Neural cell (in vitro differentiated cells): ENCODE measurements at regions not wholly inside any gene's neighbourhood (a gene's known extent, or its start where the extent isn't known, plus 50 kb on each side); places are given as distances from the start of the nearest gene placed in this dataset.

Experiments
- H2AFZ ChIP-seq: fragments of 200-600, 300-800 bp; sonication (generic), shearing (Covaris generic); 2 replicates; pipeline ENCODE4 v1.6.0; 2014; ENCODE audit warnings: low read depth, mild to moderate bottlenecking, antibody characterized with exemption, low read length, moderate library complexity
- H3F3A ChIP-seq: fragments of 200-600 bp; shearing (Covaris generic); 2 replicates; pipeline ENCODE4 v1.6.1; 2016; ENCODE audit warnings: mild to moderate bottlenecking, moderate library complexity, mixed read lengths, antibody characterized with exemption, low read length; ENCODE audit not compliant: insufficient read depth, poor library complexity, severe bottlenecking
- H3K27ac ChIP-seq: fragments of 200-600, 300-800 bp; sonication (generic), shearing (Covaris generic); 2 replicates; pipeline ENCODE4 v1.5.1; 2014; ENCODE audit warnings: mild to moderate bottlenecking, low read length, moderate library complexity
- H3K27me3 ChIP-seq: fragments of 300-800, 200-600 bp; sonication (generic), shearing (Covaris generic); 2 replicates; pipeline ENCODE4 v1.6.0; 2014; ENCODE audit warnings: mild to moderate bottlenecking, low read depth, low read length, moderate library complexity; ENCODE audit not compliant: insufficient read depth
- H3K36me3 ChIP-seq: fragments of 300-800, 200-600 bp; sonication (generic), shearing (Covaris generic); 2 replicates; pipeline ENCODE4 v1.5.1; 2014; ENCODE audit warnings: mild to moderate bottlenecking, antibody characterized with exemption, low read length, moderate library complexity; ENCODE audit not compliant: insufficient read depth
- H3K4me2 ChIP-seq: fragments of 300-800, 200-600 bp; sonication (generic), shearing (Covaris generic); 2 replicates; pipeline ENCODE4 v1.6.0; 2014; ENCODE audit warnings: mild to moderate bottlenecking, low read length
- H3K4me3 ChIP-seq: fragments of 300-800, 200-600 bp; sonication (generic), shearing (Covaris generic); 2 replicates; pipeline ENCODE4 v1.5.1; 2014; ENCODE audit warnings: mild to moderate bottlenecking, low read length, moderate library complexity
- H3K79me2 ChIP-seq: fragments of 200-600 bp; shearing (Covaris generic); replicated peaks from 2 replicates; pipeline ENCODE4 v1.6.0; 2014; ENCODE audit warnings: mild to moderate bottlenecking, low read length, moderate library complexity; ENCODE audit not compliant: insufficient read depth
- H3K9ac ChIP-seq: fragments of 300-800, 200-600 bp; sonication (generic), shearing (Covaris generic); 2 replicates; pipeline ENCODE4 v1.6.1; 2016; ENCODE audit warnings: mild to moderate bottlenecking, low read length, mixed read lengths
- H3K9me2 ChIP-seq: fragments of 200-600 bp; shearing (Covaris generic); 2 replicates; pipeline ENCODE4 v1.6.1; 2016; ENCODE audit warnings: mild to moderate bottlenecking, low read length, mixed read lengths; ENCODE audit not compliant: insufficient read depth
- H3K9me3 ChIP-seq: fragments of 200-600, 300-800 bp; sonication (generic), shearing (Covaris generic); 2 replicates; pipeline ENCODE4 v1.6.1; 2016; ENCODE audit warnings: mild to moderate bottlenecking, mixed run types, low read length, moderate library complexity, mixed read lengths
- H4K20me1 ChIP-seq: fragments of 200-600 bp; shearing (Covaris generic); 2 replicates; pipeline ENCODE4 v1.6.1; 2016; ENCODE audit warnings: mild to moderate bottlenecking, mixed run types; ENCODE audit not compliant: insufficient read depth
- EP300 ChIP-seq: fragments of 450-650 bp; conservative IDR thresholded peaks from 2 replicates; pipeline ENCODE4 v1.6.1; 2014; ENCODE audit warnings: antibody characterized with exemption, mild to moderate bottlenecking, moderate library complexity; ENCODE audit not compliant: poor library complexity, severe bottlenecking
- EZH2 ChIP-seq: fragments of 200-600, 300-800 bp; shearing (Covaris generic), sonication (generic); IDR thresholded peaks from 2 replicates; pipeline ENCODE4 v1.6.1; 2014; ENCODE audit warnings: antibody characterized with exemption, low read length, borderline replicate concordance, mild to moderate bottlenecking; ENCODE audit not compliant: insufficient read depth, poor library complexity, severe bottlenecking
- MXI1 ChIP-seq: fragments of 450-650 bp; conservative IDR thresholded peaks from 2 replicates; pipeline ENCODE4 v1.6.1; 2014; ENCODE audit warnings: antibody characterized with exemption, mild to moderate bottlenecking; ENCODE audit not compliant: poor library complexity, severe bottlenecking
- POLR2AphosphoS5 ChIP-seq: IDR thresholded peaks from 2 replicates; pipeline ENCODE4 v1.6.1; 2012
- RAD21 ChIP-seq: fragments of 450-650 bp; conservative IDR thresholded peaks from 2 replicates; pipeline ENCODE4 v1.6.1; 2014; ENCODE audit warnings: antibody characterized with exemption, mild to moderate bottlenecking, moderate library complexity
- REST ChIP-seq: IDR thresholded peaks from 2 replicates; pipeline ENCODE4 v1.6.1; 2012; ENCODE audit warnings: borderline replicate concordance
- SMC3 ChIP-seq: fragments of 450-650 bp; conservative IDR thresholded peaks from 2 replicates; pipeline ENCODE4 v1.6.1; 2014; ENCODE audit warnings: antibody characterized with exemption, mild to moderate bottlenecking, moderate library complexity; ENCODE audit not compliant: poor library complexity
- TAF1 ChIP-seq: IDR thresholded peaks from 2 replicates; pipeline ENCODE4 v1.6.1; 2012; ENCODE audit warnings: low read depth
- TF ChIP-seq, protein P1 (sequence below): fragments of 450-650 bp; IDR thresholded peaks from 2 replicates; pipeline ENCODE4 v1.5.1; 2014; ENCODE audit warnings: antibody characterized with exemption, mild to moderate bottlenecking, moderate library complexity; ENCODE audit not compliant: poor library complexity, severe bottlenecking

- Histone ChIP-seq H4K20me1 (no peaks in the 10 kb centered on the region), H3K27ac (no peak overlapping the region), H3K36me3 (no peaks in the 10 kb centered on the region), H3K4me2 (no peak overlapping the region), H2AFZ (no peak overlapping the region), H3K9me3 (no peaks in the 10 kb centered on the region), H3F3A (no peaks in the 10 kb centered on the region), H3K9me2 (no peaks in the 10 kb centered on the region), H3K27me3 (no peaks in the 10 kb centered on the region), H3K4me3 (no peak overlapping the region), H3K9ac (no peak overlapping the region), H3K79me2 (no peaks in the 10 kb centered on the region)
- TF ChIP-seq EZH2 (no peak), RAD21 (no peak), TAF1 (no peak), POLR2AphosphoS5 (no peak), EP300 (no peak), MXI1 (no peak), SMC3 (no peak), REST (no peak)
- TF ChIP-seq, protein P1, sequence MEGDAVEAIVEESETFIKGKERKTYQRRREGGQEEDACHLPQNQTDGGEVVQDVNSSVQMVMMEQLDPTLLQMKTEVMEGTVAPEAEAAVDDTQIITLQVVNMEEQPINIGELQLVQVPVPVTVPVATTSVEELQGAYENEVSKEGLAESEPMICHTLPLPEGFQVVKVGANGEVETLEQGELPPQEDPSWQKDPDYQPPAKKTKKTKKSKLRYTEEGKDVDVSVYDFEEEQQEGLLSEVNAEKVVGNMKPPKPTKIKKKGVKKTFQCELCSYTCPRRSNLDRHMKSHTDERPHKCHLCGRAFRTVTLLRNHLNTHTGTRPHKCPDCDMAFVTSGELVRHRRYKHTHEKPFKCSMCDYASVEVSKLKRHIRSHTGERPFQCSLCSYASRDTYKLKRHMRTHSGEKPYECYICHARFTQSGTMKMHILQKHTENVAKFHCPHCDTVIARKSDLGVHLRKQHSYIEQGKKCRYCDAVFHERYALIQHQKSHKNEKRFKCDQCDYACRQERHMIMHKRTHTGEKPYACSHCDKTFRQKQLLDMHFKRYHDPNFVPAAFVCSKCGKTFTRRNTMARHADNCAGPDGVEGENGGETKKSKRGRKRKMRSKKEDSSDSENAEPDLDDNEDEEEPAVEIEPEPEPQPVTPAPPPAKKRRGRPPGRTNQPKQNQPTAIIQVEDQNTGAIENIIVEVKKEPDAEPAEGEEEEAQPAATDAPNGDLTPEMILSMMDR = no peak
Measured at GRCh38 chr13:109873351-109874123, 87.2 kb upstream of the IRS2 start.

- Histone ChIP-seq H3K79me2 (no peaks in the 10 kb centered on the region), H3K4me2 (no peak overlapping the region), H3K4me3 (no peak overlapping the region), H4K20me1 (no peaks in the 10 kb centered on the region), H3K36me3 (no peaks in the 10 kb centered on the region), H3F3A (no peaks in the 10 kb centered on the region), H3K9me2 (no peaks in the 10 kb centered on the region), H3K9ac (no peak overlapping the region), H2AFZ (no peak overlapping the region), H3K27ac (no peak overlapping the region), H3K27me3 (no peaks in the 10 kb centered on the region), H3K9me3 (no peaks in the 10 kb centered on the region)
- TF ChIP-seq SMC3 (no peak), RAD21 (no peak), TAF1 (no peak), POLR2AphosphoS5 (no peak), EZH2 (no peak), MXI1 (no peak), REST (no peak), EP300 (no peak)
- TF ChIP-seq, protein P1 = no peak
Measured at GRCh38 chr13:109872864-109873263, 86.5 kb upstream of the IRS2 start.
